Testis (tissue), 2 donors: ENCODE measurements at regions not wholly inside any gene's neighbourhood (a gene's known extent, or its start where the extent isn't known, plus 50 kb on each side); places are given as distances from the start of the nearest gene placed in this dataset.
"Not testable (repeated sequence)": the region's sequence is repeated elsewhere in the genome, so short reads cannot be mapped to it uniquely, and the experiment has no call there.

Experiments used
- POLR2A ChIP-seq: fragments of 450-650 bp; IDR thresholded peaks from one replicate; pipeline ENCODE4 v1.6.1; 2017; ENCODE audit warnings: antibody characterized with exemption, mild to moderate bottlenecking, moderate library complexity
- TF ChIP-seq, protein P1 (sequence below), 3 experiments: fragments of 450-650 bp in 2 of 3; fragments of 200-600 bp in 1 of 3; sonication (generic) in 1 of 3; IDR thresholded peaks; one replicate each; pipeline ENCODE4 v1.5.1; 2016 to 2019; ENCODE audit warnings: antibody characterized with exemption in 3 of 3, mild to moderate bottlenecking in 2 of 3, moderate library complexity in 1 of 3

GRCh38 chr13:65490725-65491124 lies 1739.4 kb downstream of the PCDH9 start:
- TF ChIP-seq, protein P1, sequence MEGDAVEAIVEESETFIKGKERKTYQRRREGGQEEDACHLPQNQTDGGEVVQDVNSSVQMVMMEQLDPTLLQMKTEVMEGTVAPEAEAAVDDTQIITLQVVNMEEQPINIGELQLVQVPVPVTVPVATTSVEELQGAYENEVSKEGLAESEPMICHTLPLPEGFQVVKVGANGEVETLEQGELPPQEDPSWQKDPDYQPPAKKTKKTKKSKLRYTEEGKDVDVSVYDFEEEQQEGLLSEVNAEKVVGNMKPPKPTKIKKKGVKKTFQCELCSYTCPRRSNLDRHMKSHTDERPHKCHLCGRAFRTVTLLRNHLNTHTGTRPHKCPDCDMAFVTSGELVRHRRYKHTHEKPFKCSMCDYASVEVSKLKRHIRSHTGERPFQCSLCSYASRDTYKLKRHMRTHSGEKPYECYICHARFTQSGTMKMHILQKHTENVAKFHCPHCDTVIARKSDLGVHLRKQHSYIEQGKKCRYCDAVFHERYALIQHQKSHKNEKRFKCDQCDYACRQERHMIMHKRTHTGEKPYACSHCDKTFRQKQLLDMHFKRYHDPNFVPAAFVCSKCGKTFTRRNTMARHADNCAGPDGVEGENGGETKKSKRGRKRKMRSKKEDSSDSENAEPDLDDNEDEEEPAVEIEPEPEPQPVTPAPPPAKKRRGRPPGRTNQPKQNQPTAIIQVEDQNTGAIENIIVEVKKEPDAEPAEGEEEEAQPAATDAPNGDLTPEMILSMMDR (IDR thresholded peaks at IDR 0.05) = not testable (repeated sequence)
- TF ChIP-seq POLR2A = not testable (repeated sequence)
